GM18517 (cell line): ENCODE measurements at regions not wholly inside any gene's neighbourhood (a gene's known extent, or its start where the extent isn't known, plus 50 kb on each side); places are given as distances from the start of the nearest gene placed in this dataset.

Source experiments
- ATAC-seq: cut with Tn5 transposase; IDR thresholded peaks from one replicate; pipeline ENCODE4 v1.9.1; 2021; ENCODE audit warnings: mild to moderate bottlenecking, moderate library complexity; ENCODE audit not compliant: unreplicated experiment

GRCh38 chr18:22467760-22468553 is 50.2 kb upstream of the CTAGE1 start:
- ATAC-seq = no peak

- no peak for ATAC-seq
These were observed 50.8 kb upstream of the CTAGE1 start for GRCh38 chr18:22468554-22468891.

GRCh38 chr18:22469061-22469734 is 51.5 kb upstream of the CTAGE1 start:
- no peak for ATAC-seq

- no peak for ATAC-seq
These were observed 52.2 kb upstream of the CTAGE1 start for GRCh38 chr18:22469926-22470247.

- ATAC-seq = no peak
These were observed 52.8 kb upstream of the CTAGE1 start for GRCh38 chr18:22470248-22471235.

GRCh38 chr18:22471546-22472131 is 53.9 kb upstream of the CTAGE1 start:
- ATAC-seq = no peak

- no peak for ATAC-seq
These were observed 55.7 kb upstream of the CTAGE1 start for GRCh38 chr18:22473366-22473765.

GRCh38 chr18:22475426-22476100 is 57.8 kb upstream of the CTAGE1 start:
- no peak for ATAC-seq

GRCh38 chr18:22477222-22477621 is 59.5 kb upstream of the CTAGE1 start:
- ATAC-seq = no peak

GRCh38 chr18:22482948-22483347 is 65.2 kb upstream of the CTAGE1 start:
- ATAC-seq = no peak

GRCh38 chr18:22483407-22483806 is 65.7 kb upstream of the CTAGE1 start:
- ATAC-seq = no peak

- ATAC-seq = no peak
These were observed 66.8 kb upstream of the CTAGE1 start for GRCh38 chr18:22484471-22484870.

- no peak for ATAC-seq
These were observed 68.1 kb upstream of the CTAGE1 start for GRCh38 chr18:22485808-22486244.

- ATAC-seq = no peak
These were observed 69.0 kb upstream of the CTAGE1 start for GRCh38 chr18:22486667-22487066.

GRCh38 chr18:22488554-22488953 is 70.8 kb upstream of the CTAGE1 start:
- ATAC-seq = no peak

GRCh38 chr18:22489704-22490103 is 72.0 kb upstream of the CTAGE1 start:
- no peak for ATAC-seq

GRCh38 chr18:22490429-22490846 is 72.7 kb upstream of the CTAGE1 start:
- no peak for ATAC-seq

GRCh38 chr18:22493255-22493654 is 75.5 kb upstream of the CTAGE1 start:
- no peak for ATAC-seq

GRCh38 chr18:22493940-22494339 is 76.2 kb upstream of the CTAGE1 start:
- no peak for ATAC-seq

GRCh38 chr18:22494771-22495170 is 77.1 kb upstream of the CTAGE1 start:
- ATAC-seq = no peak

GRCh38 chr18:22499421-22499820 is 81.7 kb upstream of the CTAGE1 start:
- no peak for ATAC-seq
